Inflammatory macrophage treated with lipopolysaccharide for 4 hours (primary cell): ENCODE measurements at regions not wholly inside any gene's neighbourhood (a gene's known extent, or its start where the extent isn't known, plus 50 kb on each side); places are given as distances from the start of the nearest gene placed in this dataset.
"Not testable (repeated sequence)": the region's sequence is repeated elsewhere in the genome, so short reads cannot be mapped to it uniquely, and the experiment has no call there.

Source experiments
- DNase-seq: peaks from one replicate; pipeline ENCODE4 v3.0.0-alpha.2; 2020

DNA sequence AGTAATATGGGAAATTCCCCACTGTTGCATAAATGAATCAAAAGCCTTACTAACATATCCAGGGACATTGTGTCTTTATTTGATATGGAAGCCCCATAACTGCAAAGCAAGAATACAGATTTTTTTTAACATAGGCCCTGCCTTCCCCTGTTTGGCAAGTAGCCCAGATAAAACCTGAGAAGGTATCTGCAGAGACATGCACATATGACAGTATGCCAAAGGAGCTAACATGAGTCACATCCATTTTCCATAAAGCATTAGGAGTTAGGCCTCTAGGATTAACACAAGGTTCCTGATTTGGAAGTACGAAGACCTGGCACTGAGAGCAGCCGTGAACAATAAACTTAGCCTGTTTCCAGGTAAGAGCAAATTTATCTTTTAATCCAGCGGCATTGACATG, 1505.9 kb downstream of the UQCRFS1 start:
- DNase-seq, result not testable (repeated sequence)

DNA sequence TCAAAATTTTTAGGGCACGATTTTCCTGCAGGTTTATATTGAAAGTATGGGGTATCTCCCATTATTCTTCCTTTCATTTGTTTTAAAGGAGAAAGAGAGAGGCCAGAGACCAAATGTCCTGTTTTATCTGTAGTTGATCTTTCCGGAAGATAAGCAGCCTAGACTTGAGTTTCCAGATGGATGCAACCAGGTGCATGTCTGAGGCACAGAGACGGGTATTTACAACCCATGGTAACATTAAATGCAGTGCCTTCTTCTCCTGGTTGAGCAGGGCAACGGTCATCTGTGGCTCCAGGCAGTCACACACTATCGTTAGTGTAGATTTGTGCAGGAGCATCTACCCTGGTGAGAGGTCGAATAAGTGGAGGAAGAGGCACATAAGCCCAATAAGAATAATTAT, 1507.1 kb downstream of the UQCRFS1 start:
- no peak for DNase-seq

GRCh38 chr19:27694361-27695055, 1518.4 kb downstream of the UQCRFS1 start:
- DNase-seq, result no peak

GRCh38 chr19:27691991-27692390, 1521.0 kb downstream of the UQCRFS1 start:
- DNase-seq, result no peak

DNA sequence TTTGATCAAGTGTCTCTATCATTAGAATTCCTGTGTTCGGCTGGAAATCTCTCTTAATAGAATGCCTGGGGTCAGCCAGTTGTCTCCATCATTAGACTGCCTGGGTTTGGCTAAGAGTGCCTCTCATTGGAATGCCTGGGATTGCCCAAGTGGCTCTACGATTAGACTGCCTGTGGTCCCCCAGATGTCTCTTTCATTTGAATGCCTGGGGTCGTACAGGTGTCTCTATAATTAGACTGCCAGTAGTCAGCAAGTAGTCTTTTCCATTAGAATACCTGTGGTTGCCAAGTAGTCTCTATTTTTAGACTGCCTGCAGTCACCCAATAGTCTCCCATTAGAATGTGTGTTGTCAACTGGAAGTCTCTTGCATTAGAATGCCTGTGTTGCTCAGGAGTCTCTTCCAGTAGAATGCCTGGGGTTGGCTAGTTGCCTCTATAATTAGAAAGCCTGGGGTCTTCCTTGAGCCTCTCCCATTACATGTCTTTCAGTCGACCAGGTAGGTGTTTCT, 1523.2 kb downstream of the UQCRFS1 start:
- no peak for DNase-seq

DNA sequence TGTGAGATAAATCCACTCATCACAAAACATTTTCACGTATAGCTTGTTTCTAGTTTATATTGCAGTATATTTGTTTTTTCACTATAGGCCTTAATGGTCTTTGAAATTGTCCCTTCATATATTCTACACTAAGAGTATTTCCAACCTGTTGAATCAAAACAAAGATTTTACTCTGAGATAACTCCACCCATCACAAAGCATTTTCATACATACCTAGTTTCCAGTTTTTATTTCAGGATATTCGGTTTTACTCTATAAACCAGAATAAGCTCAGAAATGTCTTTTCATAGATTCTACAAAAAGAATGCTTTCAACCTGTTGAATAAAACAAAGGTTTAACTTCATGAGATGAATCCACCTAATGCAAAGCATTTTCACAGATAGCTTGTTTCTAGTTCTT, 1528.7 kb downstream of the UQCRFS1 start:
- no peak for DNase-seq

- no peak for DNase-seq
Observed at GRCh38 chr19:27681972-27682371, 1531.0 kb downstream of the UQCRFS1 start.

DNA sequence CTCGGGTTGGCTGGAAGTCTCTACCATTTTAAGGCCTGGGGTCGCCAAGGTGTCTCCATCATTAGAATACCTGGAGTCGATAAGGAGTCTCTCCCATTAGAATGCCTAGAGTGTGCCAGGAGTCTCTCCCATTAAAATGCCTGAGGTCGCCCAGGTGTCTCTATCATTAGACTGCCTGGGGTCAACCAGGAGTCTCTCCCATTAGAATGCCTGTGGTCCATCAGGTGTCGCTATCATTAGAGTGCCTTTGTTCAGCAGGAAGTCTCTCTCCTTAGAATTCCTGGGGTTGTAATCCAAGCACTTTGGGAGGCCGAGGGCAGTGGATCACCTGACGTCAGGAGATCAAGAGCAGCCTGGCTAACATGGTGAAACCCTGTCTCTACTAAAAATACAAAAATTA, 1533.0 kb downstream of the UQCRFS1 start:
- no peak for DNase-seq

- DNase-seq, result no peak
Observed at GRCh38 chr19:27679399-27679798, 1533.6 kb downstream of the UQCRFS1 start.

DNA sequence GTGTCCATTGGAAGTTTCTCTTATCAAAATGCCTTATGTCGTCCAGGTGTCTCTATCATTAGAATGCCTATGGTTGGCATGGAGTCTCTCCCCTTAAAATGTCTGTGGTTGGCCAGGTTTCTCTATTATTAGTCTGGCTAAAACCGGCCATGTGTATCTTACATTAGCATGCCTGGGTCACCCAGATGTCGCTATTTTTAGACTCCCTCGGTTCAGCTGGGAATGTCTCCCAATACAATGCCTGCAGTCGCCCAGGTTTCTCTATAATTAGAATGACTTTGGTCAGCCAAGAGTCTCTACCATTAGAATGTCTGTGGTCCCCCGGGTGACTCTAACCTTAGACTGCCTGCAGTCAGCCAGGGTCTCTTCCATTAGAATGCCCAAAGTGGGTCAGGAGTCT, 1536.1 kb downstream of the UQCRFS1 start:
- DNase-seq, result no peak

- no peak for DNase-seq
Observed at GRCh38 chr19:27676334-27676733, 1536.6 kb downstream of the UQCRFS1 start.

DNA sequence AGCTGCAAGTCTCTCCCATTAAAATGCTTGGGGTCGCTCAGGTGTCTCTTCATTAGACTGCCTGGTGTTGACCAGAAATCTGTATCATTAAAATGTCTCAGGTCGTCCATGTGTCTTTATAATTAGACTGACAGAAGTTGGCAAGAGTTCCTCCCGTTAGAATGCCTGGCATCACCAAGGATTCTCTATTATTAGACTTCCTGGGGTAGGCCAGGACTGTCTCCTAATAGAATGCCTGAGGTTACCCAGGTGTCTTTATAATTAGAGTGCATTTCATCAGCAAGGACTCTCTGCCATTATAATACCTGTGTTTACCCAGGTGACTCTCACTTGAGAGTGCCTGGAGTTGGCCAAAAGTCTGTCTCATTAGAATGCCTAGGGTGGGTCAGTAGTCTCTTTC, 1537.2 kb downstream of the UQCRFS1 start:
- no peak for DNase-seq

DNA sequence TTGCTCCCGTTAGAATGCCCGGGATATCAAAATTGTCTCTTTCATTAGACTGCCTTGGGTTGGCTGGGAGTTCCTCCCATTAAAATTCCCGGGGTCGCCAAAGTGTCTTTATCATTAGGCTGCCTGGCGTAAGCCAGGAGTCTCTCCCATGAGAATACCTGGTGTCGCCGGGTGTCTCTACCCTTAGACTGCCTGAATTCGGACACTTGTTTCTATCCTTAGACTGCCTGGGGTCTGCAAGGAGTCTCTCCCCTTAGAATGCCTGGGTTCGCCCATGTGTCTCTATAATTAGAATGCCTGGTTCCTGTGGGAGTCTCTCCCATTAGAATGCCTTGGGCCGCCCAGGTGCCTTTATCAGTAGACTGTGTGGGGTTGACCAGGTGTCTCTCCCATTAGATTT, 1538.2 kb downstream of the UQCRFS1 start:
- DNase-seq, result no peak

DNA sequence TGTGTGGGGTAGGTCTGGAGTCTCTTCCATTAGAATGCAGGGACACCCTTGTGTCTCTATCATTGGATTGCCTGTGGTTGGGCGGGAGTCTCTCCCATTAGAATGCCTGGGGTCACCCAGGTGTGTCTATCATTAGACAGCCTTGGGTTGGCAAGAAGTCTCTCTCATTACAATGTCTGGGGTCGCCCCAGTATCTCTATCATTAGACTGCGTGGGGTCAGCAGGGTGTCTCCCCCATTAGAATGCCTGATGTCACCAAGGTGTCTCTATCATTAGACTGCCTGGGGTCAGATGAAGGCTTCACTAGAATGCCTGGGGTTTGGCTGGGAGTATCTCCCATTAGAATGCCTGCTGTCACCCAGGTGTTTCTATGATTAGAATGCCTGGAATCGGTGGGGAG, 1539.0 kb downstream of the UQCRFS1 start:
- DNase-seq, result no peak

GRCh38 chr19:27672309-27673047, 1540.5 kb downstream of the UQCRFS1 start:
- no peak for DNase-seq

DNA sequence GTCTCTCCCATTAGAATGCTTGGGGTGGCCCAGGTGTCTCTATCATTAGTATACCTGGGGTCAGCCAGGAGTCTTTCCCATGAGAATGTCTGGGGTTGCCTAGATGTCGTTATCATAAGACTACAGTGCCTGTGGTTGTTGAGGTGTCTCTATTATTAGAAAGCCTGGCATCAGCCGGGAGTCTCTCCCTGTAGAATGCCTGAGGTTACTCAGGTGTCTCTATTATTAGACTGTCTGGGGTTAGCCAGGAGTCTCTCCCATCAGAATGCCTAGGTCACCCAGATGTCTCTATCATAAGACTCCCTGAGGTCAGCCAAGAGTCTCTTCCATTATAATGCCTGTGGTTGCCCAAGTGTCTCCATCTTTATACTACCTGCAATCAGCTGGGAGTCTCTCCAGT, 1541.1 kb downstream of the UQCRFS1 start:
- no peak for DNase-seq

- DNase-seq, result no peak
Observed at GRCh38 chr19:27660428-27660827, 1552.5 kb downstream of the UQCRFS1 start.

DNA sequence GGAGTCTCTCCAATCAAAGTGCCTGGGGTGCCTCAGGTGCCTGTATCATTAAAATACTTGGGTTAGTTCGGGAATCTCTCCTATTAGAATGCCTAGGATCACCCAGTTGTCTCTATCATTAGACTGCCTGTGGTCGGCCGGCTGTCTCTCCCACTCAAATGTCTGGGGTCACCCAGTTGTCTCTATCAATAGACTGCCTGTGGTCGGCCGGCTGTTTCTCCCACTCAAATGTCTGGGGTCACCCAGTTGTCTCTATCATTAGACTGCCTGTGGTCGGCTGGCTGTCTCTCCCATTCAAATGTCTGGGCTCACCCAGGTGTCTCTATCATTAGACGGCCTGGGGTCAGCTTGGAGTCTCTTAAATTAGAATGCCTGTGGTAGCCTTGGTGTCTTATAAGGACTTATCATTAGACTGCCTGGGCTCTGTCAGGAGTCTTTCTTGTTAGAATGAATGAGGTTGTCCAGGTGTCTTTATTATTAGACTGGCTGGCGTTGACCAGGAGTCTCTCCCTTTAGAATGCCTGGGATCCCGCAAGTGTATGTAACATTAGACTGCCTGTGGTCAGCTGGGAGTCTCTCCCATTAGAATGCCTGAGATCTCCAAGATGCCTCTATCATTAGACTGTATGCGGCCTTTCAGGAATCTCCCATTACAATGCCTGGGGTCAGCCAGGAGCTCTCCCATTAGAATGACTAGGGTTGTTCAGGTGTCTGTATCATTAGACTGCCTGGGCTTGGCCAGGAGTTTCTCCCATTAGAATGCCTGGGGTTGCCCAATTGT, 1555.5 kb downstream of the UQCRFS1 start:
- DNase-seq, result no peak

DNA sequence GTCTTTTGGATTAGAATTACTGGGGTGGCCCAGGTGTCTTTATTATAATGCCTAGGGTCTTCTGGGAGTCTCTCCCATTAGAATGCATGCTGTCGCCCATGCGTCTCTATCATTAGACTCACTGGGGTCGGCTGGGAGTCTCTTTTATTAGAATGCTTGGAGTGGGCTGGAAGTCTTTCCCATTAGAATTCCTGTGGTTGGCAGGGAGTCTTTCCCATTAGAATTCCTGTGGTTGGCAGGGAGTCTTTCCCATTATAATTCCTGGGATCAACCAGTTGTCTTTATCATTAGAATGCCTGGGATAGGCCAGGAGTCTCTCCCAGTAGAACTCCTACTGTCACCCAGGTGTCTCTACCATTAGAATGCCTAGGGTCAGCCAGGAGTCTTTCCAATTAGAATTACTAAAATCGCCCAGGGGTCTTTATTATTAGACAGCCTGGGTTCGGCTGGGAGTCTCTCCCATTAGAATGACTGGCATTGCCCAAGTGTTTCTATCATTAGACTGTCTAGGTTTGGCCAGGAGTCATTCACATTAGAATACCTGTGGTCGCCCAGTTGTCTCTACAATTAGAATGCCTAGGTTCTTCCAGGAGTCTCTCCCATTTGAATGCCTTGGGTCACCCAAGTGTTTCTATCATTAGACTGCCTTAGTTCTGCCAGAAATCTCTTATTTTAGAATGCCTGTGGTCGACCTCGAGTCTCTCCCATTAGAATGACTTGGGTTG, 1558.5 kb downstream of the UQCRFS1 start:
- DNase-seq, result no peak

DNA sequence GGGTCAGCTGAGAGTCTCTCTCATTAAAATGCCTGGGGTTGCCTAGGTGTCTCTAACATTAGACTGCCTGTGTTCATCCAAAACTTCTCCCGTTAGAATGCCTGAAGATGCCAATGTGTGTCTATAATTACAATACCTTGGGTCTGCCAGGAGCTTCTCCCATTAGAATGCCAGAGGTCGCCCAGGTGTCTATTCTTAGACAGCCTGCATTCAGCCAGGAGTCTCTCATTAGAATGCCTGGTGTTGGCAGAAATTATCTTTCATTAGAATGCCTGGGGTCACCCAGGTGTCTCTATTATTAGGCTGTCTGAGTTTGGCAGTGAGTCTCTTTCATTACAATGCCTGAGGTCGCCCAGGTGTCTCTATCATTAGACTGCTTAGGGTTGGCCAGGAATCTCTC, 1560.2 kb downstream of the UQCRFS1 start:
- DNase-seq, result no peak

- DNase-seq, result no peak
Observed at GRCh38 chr19:27652281-27652680, 1560.7 kb downstream of the UQCRFS1 start.

- no peak for DNase-seq
Observed at GRCh38 chr19:27647423-27647822, 1565.5 kb downstream of the UQCRFS1 start.

DNA sequence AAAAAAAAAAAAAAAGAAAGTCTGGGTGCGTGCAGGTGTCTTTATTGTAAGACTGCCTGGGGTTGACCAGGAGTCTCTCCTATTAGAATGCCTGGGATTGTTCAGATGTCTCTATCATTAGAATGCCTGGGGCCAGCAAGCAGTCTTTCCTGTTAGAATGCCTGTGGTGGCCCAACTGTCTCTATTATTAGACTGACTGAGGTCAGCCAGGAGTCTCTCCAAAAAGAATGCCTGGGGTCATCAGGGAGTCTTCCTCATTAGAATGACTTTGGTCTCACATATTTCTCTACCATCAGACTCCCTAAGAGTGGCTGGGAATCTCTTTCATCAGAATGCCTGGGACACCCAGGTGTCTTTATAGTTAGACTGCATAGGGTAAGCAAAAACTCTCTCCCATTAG, 1577.5 kb downstream of the UQCRFS1 start:
- DNase-seq, result no peak
